HEK293 (cell line): ENCODE measurements at regions not wholly inside any gene's neighbourhood (a gene's known extent, or its start where the extent isn't known, plus 50 kb on each side); places are given as distances from the start of the nearest gene placed in this dataset.

Source experiments
- CTCF ChIP-seq: fragments of 450-650 bp; formaldehyde crosslinking; IDR thresholded peaks from 2 replicates; pipeline ENCODE4 v1.5.1; 2016; ENCODE audit warnings: missing biosample characterization, missing genetic modification characterization
- ZNF776 ChIP-seq: fragments of 450-650 bp; formaldehyde crosslinking; IDR thresholded peaks from 2 replicates; pipeline ENCODE4 v1.5.0; 2017; ENCODE audit warnings: missing biosample characterization, missing genetic modification characterization, borderline replicate concordance

GRCh38 chr18:51391215-51391614 is 193.7 kb upstream of the MEX3C start:
- TF ChIP-seq CTCF (tag by site-specific recombination) (no peak), ZNF776 (tag by site-specific recombination) (no peak)
